ENCODE measurements at regions not wholly inside any gene's neighbourhood (a gene's known extent, or its start where the extent isn't known, plus 50 kb on each side); places are given as distances from the start of the nearest gene placed in this dataset.

DNA sequence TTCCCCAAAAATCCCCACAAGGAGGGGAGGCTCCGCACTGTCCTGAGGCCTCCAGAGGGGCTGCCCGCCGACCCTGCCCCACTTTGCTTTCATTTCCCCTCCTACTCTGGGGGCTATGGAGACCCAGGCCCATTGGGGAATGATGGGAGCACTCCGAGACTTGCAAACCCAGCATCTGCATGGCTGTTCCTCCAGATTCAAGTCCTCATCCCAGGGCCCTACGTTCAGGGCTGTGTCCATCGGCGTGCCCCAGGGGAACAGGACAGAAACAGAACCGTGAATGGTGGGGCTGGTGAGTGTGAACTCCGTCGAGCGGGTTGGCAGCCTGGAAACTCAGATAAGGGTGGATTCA lies 116.1 kb upstream of the HDAC4 start:
- TF ChIP-seq EZH2 (IDR thresholded peaks at IDR 0.05; ENCODE audit: borderline replicate concordance, low read depth, low read length, severe bottlenecking) (no peak), POLR2AphosphoS5 (IDR thresholded peaks at IDR 0.05; ENCODE audit: insufficient read depth, low read depth, low read length) (no peak), POLR2A (IDR thresholded peaks at IDR 0.05; ENCODE audit: low read depth, low read length) (no peak)
- TF ChIP-seq, protein P1, sequence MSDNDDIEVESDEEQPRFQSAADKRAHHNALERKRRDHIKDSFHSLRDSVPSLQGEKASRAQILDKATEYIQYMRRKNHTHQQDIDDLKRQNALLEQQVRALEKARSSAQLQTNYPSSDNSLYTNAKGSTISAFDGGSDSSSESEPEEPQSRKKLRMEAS (IDR thresholded peaks at IDR 0.05; ENCODE audit: insufficient read depth, insufficient read length) = no peak
- TF ChIP-seq, protein P2, sequence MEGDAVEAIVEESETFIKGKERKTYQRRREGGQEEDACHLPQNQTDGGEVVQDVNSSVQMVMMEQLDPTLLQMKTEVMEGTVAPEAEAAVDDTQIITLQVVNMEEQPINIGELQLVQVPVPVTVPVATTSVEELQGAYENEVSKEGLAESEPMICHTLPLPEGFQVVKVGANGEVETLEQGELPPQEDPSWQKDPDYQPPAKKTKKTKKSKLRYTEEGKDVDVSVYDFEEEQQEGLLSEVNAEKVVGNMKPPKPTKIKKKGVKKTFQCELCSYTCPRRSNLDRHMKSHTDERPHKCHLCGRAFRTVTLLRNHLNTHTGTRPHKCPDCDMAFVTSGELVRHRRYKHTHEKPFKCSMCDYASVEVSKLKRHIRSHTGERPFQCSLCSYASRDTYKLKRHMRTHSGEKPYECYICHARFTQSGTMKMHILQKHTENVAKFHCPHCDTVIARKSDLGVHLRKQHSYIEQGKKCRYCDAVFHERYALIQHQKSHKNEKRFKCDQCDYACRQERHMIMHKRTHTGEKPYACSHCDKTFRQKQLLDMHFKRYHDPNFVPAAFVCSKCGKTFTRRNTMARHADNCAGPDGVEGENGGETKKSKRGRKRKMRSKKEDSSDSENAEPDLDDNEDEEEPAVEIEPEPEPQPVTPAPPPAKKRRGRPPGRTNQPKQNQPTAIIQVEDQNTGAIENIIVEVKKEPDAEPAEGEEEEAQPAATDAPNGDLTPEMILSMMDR (IDR thresholded peaks at IDR 0.05; ENCODE audit: extremely low read depth in 1 of 2, insufficient read depth in 1 of 2, low read depth in 1 of 2, low read length in 2 of 2) = no peak
